Vagina (tissue), 2 donors: ENCODE measurements at regions not wholly inside any gene's neighbourhood (a gene's known extent, or its start where the extent isn't known, plus 50 kb on each side); places are given as distances from the start of the nearest gene placed in this dataset.

Experiments used
- POLR2A ChIP-seq, 2 donors: fragments of 450-650 bp; IDR thresholded peaks; one replicate each; pipeline ENCODE4 v1.6.1; 2017; ENCODE audit warnings: antibody characterized with exemption in 2 of 2, mild to moderate bottlenecking in 2 of 2, moderate library complexity in 2 of 2
- TF ChIP-seq, protein P1 (sequence below), 3 experiments: fragments of 450-650 bp in 2 of 3; fragments of 200-600 bp in 1 of 3; sonication (generic) in 1 of 3; IDR thresholded peaks; one replicate each; pipeline ENCODE4 v1.5.1; 2017 to 2019; ENCODE audit warnings: antibody characterized with exemption in 3 of 3, mild to moderate bottlenecking in 2 of 3, moderate library complexity in 2 of 3

DNA sequence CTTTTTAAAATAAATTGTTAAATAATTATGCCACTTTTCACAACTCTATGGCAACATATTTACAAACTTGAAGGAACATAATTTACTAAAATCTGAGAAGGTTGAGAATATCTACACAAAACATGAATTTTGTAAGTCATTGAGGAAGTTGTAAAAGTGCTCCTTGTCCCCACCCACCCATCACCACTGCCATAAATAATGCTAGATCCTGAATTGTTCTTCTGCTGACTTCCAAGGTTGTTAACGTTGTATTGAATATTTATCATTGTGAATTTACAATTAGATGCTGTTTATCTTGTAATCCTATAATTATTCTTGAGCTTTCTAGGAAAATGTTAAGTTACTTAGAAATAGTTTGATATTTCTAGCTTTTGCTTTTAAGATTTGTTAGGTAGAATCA lies 908.0 kb upstream of the COX7C start:
- TF ChIP-seq POLR2A (IDR thresholded peaks at IDR 0.05) = no peak
- TF ChIP-seq, protein P1, sequence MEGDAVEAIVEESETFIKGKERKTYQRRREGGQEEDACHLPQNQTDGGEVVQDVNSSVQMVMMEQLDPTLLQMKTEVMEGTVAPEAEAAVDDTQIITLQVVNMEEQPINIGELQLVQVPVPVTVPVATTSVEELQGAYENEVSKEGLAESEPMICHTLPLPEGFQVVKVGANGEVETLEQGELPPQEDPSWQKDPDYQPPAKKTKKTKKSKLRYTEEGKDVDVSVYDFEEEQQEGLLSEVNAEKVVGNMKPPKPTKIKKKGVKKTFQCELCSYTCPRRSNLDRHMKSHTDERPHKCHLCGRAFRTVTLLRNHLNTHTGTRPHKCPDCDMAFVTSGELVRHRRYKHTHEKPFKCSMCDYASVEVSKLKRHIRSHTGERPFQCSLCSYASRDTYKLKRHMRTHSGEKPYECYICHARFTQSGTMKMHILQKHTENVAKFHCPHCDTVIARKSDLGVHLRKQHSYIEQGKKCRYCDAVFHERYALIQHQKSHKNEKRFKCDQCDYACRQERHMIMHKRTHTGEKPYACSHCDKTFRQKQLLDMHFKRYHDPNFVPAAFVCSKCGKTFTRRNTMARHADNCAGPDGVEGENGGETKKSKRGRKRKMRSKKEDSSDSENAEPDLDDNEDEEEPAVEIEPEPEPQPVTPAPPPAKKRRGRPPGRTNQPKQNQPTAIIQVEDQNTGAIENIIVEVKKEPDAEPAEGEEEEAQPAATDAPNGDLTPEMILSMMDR (IDR thresholded peaks at IDR 0.05) = no peak
